Lower leg skin (tissue), 4 donors: ENCODE measurements at regions not wholly inside any gene's neighbourhood (a gene's known extent, or its start where the extent isn't known, plus 50 kb on each side); places are given as distances from the start of the nearest gene placed in this dataset.

Experiments used
- DNase-seq, 2 donors: peaks; one replicate each; pipeline ENCODE4 v3.0.0-alpha.2; 2019; ENCODE audit warnings: low spot score in 2 of 2
- H3K4me3 ChIP-seq: fragments of 200-600 bp; sonication (generic); 2 replicates; pipeline ENCODE4 v1.5.1; 2017; ENCODE audit warnings: mild to moderate bottlenecking, low read depth; ENCODE audit not compliant: poor library complexity, severe bottlenecking
- POLR2A ChIP-seq, 2 donors: fragments of 450-650 bp; IDR thresholded peaks; one replicate each; pipeline ENCODE4 v1.6.1; 2016 to 2017; ENCODE audit warnings: antibody characterized with exemption in 2 of 2, mild to moderate bottlenecking in 1 of 2, moderate library complexity in 1 of 2
- WGBS, 2 donors: methylation state at CpG; one replicate each; pipeline ENCODE4 v1.1.5; 2018; 5-methylcytosine and 5-hydroxymethylcytosine counted together
- intact Hi-C: fragments of 100-400 bp; cut with DNase I; formaldehyde crosslinking; loops from one replicate; pipeline ENCODE4 v1.15.0; 2023; ENCODE audit warnings: low total_unique reads
- TF ChIP-seq, protein P1 (sequence below), 3 donors: fragments of 450-650 bp; IDR thresholded peaks; one replicate each; pipeline ENCODE4 v1.5.1; 2016; ENCODE audit warnings: antibody characterized with exemption in 3 of 3, mild to moderate bottlenecking in 3 of 3, moderate library complexity in 2 of 3

DNA sequence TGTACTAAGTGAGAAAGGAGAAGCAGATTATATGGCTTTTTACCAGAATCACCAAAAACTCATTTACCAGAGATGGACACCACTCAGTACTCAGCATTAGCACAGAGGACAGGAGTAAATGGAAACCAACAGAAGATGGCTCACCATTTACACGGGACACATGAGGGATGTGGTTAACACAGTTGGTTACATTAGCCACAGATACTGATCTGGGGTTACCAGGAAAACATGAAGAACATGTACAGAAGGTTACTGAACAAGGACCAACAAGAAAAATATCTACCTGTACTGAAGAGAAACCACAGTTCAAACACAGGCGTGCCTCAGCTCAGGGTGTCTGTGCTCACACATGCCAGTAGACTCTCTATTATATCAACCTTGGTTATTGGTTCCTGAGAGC lies 1285.8 kb upstream of the SORCS1 start:
- TF ChIP-seq, protein P1, sequence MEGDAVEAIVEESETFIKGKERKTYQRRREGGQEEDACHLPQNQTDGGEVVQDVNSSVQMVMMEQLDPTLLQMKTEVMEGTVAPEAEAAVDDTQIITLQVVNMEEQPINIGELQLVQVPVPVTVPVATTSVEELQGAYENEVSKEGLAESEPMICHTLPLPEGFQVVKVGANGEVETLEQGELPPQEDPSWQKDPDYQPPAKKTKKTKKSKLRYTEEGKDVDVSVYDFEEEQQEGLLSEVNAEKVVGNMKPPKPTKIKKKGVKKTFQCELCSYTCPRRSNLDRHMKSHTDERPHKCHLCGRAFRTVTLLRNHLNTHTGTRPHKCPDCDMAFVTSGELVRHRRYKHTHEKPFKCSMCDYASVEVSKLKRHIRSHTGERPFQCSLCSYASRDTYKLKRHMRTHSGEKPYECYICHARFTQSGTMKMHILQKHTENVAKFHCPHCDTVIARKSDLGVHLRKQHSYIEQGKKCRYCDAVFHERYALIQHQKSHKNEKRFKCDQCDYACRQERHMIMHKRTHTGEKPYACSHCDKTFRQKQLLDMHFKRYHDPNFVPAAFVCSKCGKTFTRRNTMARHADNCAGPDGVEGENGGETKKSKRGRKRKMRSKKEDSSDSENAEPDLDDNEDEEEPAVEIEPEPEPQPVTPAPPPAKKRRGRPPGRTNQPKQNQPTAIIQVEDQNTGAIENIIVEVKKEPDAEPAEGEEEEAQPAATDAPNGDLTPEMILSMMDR (IDR thresholded peaks at IDR 0.05): no peak
- no peak for TF ChIP-seq POLR2A (IDR thresholded peaks at IDR 0.05)
- 67 to 86% methylated on average over 2 of the region's 2 CpGs for WGBS, 2 donors

DNA sequence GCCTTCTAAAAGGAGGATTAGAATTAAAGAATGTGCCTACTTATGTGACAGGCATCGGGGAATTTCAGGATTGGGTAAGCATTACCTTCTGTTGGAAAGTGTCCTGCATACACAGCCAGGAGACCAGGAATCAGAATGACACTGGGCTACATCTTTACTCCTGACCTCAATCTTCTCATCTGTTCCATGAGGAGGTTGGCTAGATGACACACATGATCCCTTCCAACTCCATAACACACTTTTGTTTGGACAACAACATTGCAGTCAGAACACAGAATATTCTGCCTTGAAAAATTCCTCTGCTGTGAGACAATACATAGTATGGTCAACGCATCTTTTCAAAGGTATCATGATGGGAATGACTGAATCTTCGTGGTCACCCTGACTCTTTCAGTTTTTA lies 1281.2 kb upstream of the SORCS1 start:
- H3K4me3 ChIP-seq: no peak overlapping the region
- WGBS, 2 donors: 75 to 81% methylated on average over 3 of the region's 3 CpGs
- intact Hi-C loops: no loop called here
- TF ChIP-seq, protein P1 (IDR thresholded peaks at IDR 0.05): no peak
- no peak for TF ChIP-seq POLR2A (IDR thresholded peaks at IDR 0.05)
- DNase-seq: no peak

More for the DNA sequence above, 1285.8 kb upstream of the SORCS1 start:
- no peak for DNase-seq
- intact Hi-C loops: no loop called here
- H3K4me3 ChIP-seq: no peak overlapping the region

DNA sequence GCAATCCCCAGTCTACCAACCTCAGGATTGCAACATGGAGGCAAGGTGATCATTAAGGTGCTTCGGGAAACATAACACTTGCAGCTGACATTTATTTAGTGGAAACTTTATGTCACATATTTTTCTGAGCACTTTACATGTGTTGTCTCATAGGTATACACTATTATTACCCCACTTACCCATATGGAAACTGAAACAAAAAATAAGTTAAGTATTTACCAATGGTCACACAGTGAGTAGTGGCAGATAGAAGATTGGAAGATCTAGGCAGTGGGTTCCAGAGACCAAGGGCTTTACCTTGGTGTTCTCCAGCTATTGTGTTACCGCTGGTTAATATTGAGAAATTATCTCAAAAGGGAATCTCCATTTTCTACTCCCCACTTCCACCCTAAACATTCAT lies 1279.1 kb upstream of the SORCS1 start:
- TF ChIP-seq, protein P1 (IDR thresholded peaks at IDR 0.05): no peak
- TF ChIP-seq POLR2A (IDR thresholded peaks at IDR 0.05): no peak
- WGBS, 2 donors: 88 to 92% methylated on average over 2 of the region's 2 CpGs

DNA sequence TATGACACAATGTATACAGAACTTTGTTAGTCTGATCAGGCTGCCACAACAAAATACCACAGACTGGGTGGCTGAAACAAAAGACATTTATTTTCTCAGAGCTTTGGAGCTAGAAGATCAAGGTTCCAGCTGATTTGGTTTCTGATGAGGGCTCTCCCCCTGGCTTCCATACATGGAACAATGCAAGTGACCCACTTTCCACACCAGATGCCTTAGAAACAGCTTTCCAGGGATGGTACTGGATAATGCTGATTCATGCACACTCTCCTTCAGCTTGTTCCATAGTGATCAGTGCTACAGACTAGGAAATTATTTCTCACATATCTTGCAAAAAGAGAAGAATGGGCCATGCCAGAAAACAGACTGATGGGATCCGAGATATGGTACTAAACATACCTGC lies 1274.9 kb upstream of the SORCS1 start:
- DNase-seq: no peak
- WGBS, 2 donors: 56 to 70% methylated on average over 1 of the region's 1 CpG
- intact Hi-C loops: no loop called here
- H3K4me3 ChIP-seq: no peak overlapping the region
- no peak for TF ChIP-seq POLR2A (IDR thresholded peaks at IDR 0.05)
- TF ChIP-seq, protein P1 (IDR thresholded peaks at IDR 0.05): no peak

More for the DNA sequence above, 1279.1 kb upstream of the SORCS1 start:
- no peak overlapping the region for H3K4me3 ChIP-seq
- intact Hi-C loops: no loop called here
- DNase-seq: no peak

DNA sequence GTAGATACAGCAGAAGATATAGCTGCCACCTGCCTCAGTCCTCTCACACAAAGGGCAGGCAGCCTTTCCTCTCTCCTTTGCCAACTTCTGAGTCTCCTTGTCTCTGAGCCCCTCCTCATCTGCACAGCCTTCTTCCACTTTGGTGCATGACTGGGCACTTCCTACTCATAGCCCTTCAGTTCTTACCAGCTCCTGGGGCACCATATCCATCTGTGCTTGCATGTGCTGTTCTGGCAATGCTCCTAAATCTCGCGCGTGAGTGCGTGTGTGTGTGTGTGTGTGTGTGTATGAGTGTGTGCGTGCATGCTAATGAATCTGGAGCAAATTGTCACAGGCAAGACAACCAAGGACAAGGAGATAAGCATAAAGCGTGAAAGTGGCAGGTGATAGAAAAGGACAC lies 1271.6 kb upstream of the SORCS1 start:
- H3K4me3 ChIP-seq: no peak overlapping the region
- intact Hi-C loops: no loop called here
- TF ChIP-seq, protein P1 (IDR thresholded peaks at IDR 0.05): no peak
- TF ChIP-seq POLR2A (IDR thresholded peaks at IDR 0.05): no peak
- 66 to 71% methylated on average over 6 of the region's 6 CpGs for WGBS, 2 donors
- no peak for DNase-seq

DNA sequence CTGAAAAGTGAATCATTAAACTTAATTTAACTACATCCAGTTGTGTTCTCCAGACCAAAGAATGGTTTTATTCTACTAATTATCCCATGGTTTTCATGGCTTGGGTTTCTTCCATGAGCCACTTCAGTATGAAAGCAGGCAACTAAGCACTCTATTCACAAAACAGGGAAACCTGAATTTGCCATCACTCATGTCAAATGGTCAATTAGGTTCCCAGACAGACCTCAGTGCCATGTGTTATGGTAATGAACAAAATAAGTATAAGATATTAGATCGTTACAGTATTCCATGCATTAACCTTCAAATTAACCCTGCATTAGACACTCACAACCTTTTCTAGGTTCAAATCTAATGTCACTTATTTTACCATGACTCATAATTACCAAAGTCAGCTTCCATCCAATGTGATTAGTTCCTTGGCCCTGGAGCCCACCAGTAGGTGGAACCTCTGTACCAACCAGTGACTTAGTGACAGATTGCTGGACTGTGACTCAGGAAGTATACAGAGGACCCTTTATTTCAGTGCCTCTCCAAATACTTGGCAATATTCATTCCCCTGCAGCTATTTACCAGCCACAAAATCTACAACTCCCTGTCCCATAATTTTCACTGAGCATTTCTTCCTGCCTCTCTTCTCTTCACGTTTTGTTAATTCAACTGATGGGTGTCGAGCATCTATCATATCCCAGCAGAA lies 1270.2 kb upstream of the SORCS1 start:
- intact Hi-C loops: no loop called here
- WGBS, 2 donors: 61 to 63% methylated on average over 3 of the region's 3 CpGs
- DNase-seq: no peak
- TF ChIP-seq, protein P1 (IDR thresholded peaks at IDR 0.05): no peak
- TF ChIP-seq POLR2A (IDR thresholded peaks at IDR 0.05): no peak
- no peak overlapping the region for H3K4me3 ChIP-seq
